Gastroesophageal sphincter (tissue), 3 donors: ENCODE measurements at regions not wholly inside any gene's neighbourhood (a gene's known extent, or its start where the extent isn't known, plus 50 kb on each side); places are given as distances from the start of the nearest gene placed in this dataset.

Experiments
- CTCF ChIP-seq, 4 experiments: fragments of 200-600 bp in 2 of 4; fragments of 450-650 bp in 2 of 4; sonication (generic) in 1 of 4; IDR thresholded peaks; one replicate each; pipeline ENCODE4 v1.5.1; 2017 to 2019; ENCODE audit warnings: antibody characterized with exemption in 4 of 4, mild to moderate bottlenecking in 2 of 4, moderate library complexity in 2 of 4
- POLR2A ChIP-seq, 2 donors: fragments of 450-650 bp; IDR thresholded peaks; one replicate each; pipeline ENCODE4 v1.6.1; 2017; ENCODE audit warnings: antibody characterized with exemption in 2 of 2, mild to moderate bottlenecking in 2 of 2, moderate library complexity in 1 of 2
- POLR2AphosphoS5 ChIP-seq: sonication (generic); formaldehyde crosslinking; IDR thresholded peaks from one replicate; pipeline ENCODE4 v1.6.1; 2017; ENCODE audit warnings: antibody characterized with exemption

GRCh38 chr7:142348921-142349405, 91.1 kb upstream of the PRSS58 start:
- TF ChIP-seq CTCF (IDR thresholded peaks at IDR 0.05) (no peak), POLR2AphosphoS5 (no peak), POLR2A (IDR thresholded peaks at IDR 0.05) (no peak)
